ENCODE measurements at regions not wholly inside any gene's neighbourhood (a gene's known extent, or its start where the extent isn't known, plus 50 kb on each side); places are given as distances from the start of the nearest gene placed in this dataset.

DNA sequence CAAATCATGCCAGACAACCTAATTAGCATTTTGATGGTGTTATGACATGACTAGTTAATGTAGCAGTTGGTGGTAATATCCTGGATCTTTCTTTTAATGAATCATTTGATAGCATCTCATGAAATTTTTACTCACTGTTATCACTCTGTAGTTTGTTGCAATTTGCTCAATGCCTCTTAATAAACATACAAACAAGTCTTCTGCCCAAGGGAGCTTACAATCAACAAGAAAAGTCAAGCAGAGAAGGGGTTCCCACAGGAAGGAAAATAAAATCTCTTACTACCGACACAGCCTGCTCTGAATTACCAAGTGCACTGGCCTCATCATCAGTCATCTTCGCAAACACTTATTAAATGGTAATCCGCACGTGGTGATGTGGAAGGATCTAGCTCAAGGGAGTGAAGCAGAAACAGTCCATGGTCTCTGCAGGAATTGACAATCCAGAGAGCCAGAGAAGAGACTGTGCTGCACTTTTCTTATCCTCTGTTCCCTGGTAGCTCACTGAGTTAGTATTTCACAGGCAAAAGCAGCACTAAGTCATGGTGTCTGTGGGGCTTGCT lies 263.5 kb downstream of the EPHA4 start:
- no peak for TF ChIP-seq USF2 (CRISPR knock-in tag; IDR thresholded peaks at IDR 0.05)
- no peak for TF ChIP-seq MCM3 (IDR thresholded peaks at IDR 0.05)
- no peak for TF ChIP-seq MYBL2 (IDR thresholded peaks at IDR 0.05; ENCODE audit: low read depth)
- no peak for TF ChIP-seq MYBL2 (CRISPR knock-in tag; IDR thresholded peaks at IDR 0.05; ENCODE audit: borderline replicate concordance)
- TF ChIP-seq JUN (IDR thresholded peaks at IDR 0.05; ENCODE audit: borderline replicate concordance, low read depth, low read length) = no peak
- TF ChIP-seq JUN (CRISPR knock-in tag; IDR thresholded peaks at IDR 0.05; ENCODE audit: borderline replicate concordance) = no peak
- TF ChIP-seq TARDBP (IDR thresholded peaks at IDR 0.05) = no peak
- TF ChIP-seq, protein P1, sequence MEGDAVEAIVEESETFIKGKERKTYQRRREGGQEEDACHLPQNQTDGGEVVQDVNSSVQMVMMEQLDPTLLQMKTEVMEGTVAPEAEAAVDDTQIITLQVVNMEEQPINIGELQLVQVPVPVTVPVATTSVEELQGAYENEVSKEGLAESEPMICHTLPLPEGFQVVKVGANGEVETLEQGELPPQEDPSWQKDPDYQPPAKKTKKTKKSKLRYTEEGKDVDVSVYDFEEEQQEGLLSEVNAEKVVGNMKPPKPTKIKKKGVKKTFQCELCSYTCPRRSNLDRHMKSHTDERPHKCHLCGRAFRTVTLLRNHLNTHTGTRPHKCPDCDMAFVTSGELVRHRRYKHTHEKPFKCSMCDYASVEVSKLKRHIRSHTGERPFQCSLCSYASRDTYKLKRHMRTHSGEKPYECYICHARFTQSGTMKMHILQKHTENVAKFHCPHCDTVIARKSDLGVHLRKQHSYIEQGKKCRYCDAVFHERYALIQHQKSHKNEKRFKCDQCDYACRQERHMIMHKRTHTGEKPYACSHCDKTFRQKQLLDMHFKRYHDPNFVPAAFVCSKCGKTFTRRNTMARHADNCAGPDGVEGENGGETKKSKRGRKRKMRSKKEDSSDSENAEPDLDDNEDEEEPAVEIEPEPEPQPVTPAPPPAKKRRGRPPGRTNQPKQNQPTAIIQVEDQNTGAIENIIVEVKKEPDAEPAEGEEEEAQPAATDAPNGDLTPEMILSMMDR (IDR thresholded peaks at IDR 0.05 in 2 of 3, conservative IDR thresholded peaks at IDR 0.05 in 1 of 3; ENCODE audit: insufficient read depth in 2 of 3, low read depth in 1 of 3, low read length in 3 of 3) = no peak
- no peak for TF ChIP-seq E2F3 (CRISPR knock-in tag; IDR thresholded peaks at IDR 0.05)
- TF ChIP-seq ELK1 (CRISPR knock-in tag; IDR thresholded peaks at IDR 0.05) = no peak
- TF ChIP-seq HNRNPK (IDR thresholded peaks at IDR 0.05; ENCODE audit: low read depth, low read length, poor library complexity, severe bottlenecking) = no peak
- TF ChIP-seq, protein P2, sequence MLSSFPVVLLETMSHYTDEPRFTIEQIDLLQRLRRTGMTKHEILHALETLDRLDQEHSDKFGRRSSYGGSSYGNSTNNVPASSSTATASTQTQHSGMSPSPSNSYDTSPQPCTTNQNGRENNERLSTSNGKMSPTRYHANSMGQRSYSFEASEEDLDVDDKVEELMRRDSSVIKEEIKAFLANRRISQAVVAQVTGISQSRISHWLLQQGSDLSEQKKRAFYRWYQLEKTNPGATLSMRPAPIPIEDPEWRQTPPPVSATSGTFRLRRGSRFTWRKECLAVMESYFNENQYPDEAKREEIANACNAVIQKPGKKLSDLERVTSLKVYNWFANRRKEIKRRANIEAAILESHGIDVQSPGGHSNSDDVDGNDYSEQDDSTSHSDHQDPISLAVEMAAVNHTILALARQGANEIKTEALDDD (IDR thresholded peaks at IDR 0.05) = no peak
- TF ChIP-seq THAP7 (CRISPR knock-in tag; IDR thresholded peaks at IDR 0.05) = no peak

Data from K562 (cell line).